SU-DHL-6 (cell line): ENCODE measurements at regions not wholly inside any gene's neighbourhood (a gene's known extent, or its start where the extent isn't known, plus 50 kb on each side); places are given as distances from the start of the nearest gene placed in this dataset.

Experiments
- EZH2phosphoT487 ChIP-seq: fragments of 200-600 bp; sonication (generic), shearing (Covaris generic); conservative IDR thresholded peaks from 2 replicates; pipeline ENCODE4 v1.6.1; 2018; ENCODE audit warnings: mild to moderate bottlenecking, antibody characterized with exemption, low read length, moderate library complexity, mixed read lengths
- TF ChIP-seq, protein P1 (sequence below): fragments of 200-600 bp; sonication (generic); IDR thresholded peaks from one replicate; pipeline ENCODE4 v1.5.1; 2017; ENCODE audit warnings: antibody characterized with exemption, mild to moderate bottlenecking, low read length, moderate library complexity; ENCODE audit not compliant: insufficient read depth, poor library complexity, severe bottlenecking

GRCh38 chr7:65287023-65287422, 86.6 kb upstream of the ZNF92 start:
- TF ChIP-seq, protein P1, sequence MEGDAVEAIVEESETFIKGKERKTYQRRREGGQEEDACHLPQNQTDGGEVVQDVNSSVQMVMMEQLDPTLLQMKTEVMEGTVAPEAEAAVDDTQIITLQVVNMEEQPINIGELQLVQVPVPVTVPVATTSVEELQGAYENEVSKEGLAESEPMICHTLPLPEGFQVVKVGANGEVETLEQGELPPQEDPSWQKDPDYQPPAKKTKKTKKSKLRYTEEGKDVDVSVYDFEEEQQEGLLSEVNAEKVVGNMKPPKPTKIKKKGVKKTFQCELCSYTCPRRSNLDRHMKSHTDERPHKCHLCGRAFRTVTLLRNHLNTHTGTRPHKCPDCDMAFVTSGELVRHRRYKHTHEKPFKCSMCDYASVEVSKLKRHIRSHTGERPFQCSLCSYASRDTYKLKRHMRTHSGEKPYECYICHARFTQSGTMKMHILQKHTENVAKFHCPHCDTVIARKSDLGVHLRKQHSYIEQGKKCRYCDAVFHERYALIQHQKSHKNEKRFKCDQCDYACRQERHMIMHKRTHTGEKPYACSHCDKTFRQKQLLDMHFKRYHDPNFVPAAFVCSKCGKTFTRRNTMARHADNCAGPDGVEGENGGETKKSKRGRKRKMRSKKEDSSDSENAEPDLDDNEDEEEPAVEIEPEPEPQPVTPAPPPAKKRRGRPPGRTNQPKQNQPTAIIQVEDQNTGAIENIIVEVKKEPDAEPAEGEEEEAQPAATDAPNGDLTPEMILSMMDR: no peak
- no peak for TF ChIP-seq EZH2phosphoT487
